CD4-positive, alpha-beta T cell treated with Interleukin-2 at 100 ng/mL for 4 hours (primary cell): ENCODE measurements at regions not wholly inside any gene's neighbourhood (a gene's known extent, or its start where the extent isn't known, plus 50 kb on each side); places are given as distances from the start of the nearest gene placed in this dataset.
"Not testable (repeated sequence)": the region's sequence is repeated elsewhere in the genome, so short reads cannot be mapped to it uniquely, and the experiment has no call there.

Source experiments
- DNase-seq: peaks from one replicate; pipeline ENCODE4 v3.0.0-alpha.2; 2020; ENCODE audit warnings: low spot score

DNA sequence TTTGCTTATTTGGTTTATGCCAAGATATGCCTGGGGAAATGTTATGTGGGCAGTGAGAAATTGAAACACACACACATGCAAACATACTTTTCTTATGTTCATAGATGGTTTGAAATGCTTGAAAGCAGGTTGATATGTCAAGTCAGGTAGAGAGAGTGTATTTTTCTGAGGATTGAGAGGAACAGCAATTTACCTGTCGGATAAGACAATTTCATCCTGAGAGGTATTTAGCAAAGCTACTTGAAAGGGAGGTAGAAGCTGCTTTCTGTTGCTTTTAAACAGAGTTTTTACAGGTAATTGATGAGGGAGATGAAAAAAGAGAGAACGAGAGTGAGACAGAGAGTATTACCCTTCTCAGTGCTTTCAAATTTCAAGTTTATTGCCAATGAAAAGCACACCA lies 854.3 kb downstream of the CDH8 start:
- DNase-seq: no peak

DNA sequence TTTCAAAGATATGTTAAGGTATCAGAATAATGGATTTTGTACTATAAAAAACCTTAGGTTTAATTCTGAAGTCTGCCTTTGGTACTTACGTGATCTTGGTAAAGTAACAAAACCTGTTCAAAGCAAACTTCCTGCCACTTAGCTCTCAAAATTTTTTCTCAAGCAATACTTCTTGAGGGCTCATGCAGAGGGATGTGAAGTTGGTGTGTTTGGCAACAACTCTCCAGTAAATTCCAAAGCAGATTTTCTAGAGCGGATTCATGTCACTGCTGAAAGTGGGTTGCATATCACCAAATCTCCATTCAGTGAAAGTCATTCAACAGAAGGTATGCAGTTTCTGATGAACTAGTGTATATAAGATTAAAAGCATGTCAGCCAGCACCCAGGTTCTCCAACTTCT lies 856.7 kb downstream of the CDH8 start:
- no peak for DNase-seq

DNA sequence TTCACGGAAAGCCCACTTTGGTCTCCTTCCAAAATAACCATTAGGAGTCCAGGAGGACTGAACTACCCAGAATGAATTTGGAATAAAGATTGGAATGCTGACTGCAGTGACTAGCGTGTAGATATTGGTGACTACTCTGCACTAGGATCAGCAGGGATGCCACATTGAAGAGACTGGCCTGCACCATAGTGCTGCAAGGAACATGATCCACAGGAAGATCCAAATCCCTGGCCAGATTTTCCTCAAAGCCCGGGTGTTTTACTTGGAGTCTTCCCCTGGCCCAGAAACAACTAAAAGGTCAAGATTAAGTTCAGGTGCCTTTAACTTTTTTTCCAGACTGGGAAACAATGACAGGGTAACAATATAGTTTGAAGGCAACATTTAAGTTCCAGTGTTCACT lies 870.4 kb downstream of the CDH8 start:
- no peak for DNase-seq

DNA sequence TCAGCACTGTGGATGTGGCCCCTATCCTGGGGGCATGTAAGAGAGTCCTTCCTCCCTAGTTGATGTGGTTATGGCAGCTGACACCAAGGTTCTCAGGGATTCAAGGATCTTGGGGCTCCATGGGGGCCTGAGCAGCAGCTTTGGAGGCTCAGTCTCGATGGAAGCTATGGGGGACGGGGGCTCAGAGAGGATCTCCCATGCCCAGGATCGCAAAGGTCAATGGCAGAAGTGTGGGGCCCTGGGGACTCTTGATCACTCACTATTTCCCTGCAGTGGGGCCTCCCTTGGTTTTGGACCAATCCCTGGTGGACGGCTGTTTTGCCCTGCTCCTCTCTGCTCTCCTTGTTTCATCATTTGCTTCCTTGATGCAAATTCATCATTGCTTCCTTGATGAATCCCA lies 885.9 kb downstream of the CDH8 start:
- no peak for DNase-seq

DNA sequence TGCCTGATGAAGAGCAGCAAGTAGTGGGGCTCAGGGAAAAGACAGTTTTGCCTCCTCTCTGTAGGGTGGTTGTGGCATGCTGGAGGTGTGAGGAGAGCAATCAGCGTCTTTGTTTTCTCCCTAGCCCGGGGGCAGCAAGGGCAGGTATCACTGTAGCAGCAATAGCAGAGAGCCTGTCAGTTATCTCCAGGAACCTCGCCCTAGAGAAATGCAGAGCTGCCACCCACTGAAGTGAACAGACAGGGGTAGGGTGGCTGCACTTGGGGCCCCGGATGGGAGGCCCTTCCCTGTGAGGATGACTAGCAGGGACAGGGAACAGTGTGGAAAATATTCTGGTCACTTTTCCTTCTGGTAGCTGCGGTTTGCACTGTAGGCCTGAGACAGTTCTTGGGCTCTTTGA lies 886.5 kb downstream of the CDH8 start:
- no peak for DNase-seq

DNA sequence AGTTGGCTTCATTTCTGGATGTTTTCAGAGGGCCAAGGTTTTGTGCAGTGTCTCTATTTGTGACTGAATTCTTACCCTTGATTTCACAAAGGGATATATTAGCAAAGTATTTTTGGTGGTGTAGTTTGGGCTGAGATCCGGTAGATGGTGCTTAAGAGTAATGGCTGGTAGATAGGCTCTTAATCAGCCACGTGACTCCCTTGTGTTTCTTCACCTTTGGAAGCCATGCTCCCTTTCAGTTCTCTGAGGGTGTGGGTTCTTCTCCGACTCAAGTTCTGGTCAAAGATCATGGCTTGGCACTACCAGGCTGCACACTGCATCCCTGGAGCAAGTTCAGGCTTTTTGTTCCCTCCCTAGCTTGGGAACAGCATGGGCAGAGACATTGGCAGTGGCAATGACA lies 887.3 kb downstream of the CDH8 start:
- no peak for DNase-seq

DNA sequence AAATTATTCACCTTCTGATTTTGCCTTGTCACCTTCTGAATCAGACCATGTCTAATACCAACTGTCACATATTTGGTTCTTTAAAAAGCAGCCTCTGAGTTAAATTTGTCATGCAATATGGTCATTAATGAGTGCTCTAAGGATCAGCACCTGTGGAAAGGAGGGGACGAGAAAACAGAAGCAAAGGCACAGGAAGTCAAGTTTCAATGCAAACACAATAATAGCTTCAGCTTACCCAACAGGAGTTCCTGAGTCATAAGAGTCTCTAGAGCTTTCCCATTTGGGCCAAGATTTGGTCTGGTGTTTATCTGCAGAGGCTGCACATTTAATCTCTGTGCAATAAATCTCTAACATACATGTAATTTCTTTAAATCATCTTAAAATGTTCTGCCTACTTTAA lies 889.8 kb downstream of the CDH8 start:
- DNase-seq: no peak

DNA sequence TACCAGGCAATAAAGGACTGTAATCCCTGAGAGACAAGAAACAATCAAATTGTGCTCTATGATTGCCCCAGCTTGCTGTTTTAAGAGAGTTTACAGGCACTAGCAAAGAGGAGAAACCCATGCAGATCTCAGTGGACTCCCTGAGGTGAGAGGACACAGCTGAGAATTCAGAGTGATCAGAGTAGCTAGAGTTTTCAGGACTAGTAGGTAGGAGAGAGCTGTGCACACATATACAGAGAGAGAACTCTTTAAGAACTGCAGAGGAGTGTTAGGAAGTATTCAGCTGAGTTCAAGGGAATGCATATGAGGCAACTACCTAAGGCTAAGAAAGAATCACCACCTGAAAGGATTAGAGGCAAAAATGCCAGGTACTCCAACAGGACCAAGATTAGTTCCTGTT lies 904.8 kb downstream of the CDH8 start:
- no peak for DNase-seq

DNA sequence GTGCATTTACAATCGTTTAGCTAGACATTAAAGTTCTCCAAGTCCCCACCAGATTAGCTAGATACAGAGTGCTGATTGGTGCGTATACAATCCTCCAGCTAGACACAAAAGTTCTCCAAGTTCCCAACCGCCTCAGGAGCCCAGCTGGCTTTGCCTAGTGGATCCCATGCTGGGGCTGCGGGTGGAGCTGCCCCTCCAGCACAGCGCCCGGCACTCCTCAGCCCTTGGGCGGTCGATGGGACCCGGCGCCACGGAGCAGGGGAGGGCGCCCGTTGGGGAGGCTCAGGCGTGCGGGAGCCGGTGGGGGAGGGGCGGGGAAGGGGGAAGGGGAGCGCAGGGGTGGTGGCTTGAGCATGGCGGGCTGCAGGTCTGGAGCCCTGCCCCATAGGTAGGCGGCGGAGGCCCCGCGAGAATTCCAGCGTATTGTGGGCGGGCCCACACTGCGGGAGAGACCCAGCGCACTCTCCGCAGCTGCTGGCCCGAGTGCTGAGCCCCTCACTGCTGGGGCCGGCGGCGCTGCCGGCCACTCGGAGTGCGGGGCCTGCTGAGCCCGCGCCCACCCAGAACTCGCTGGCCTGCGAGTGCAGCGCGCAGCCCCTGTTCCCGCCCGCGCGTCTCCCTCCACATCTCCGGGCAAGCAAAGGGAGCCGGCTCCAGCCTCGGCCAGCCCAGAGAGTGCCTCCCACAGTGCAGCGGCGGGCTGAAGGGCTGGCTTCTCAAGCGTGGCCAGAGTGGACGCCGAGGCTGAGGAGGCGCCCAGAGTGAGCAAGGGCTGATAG lies 907.5 kb downstream of the CDH8 start:
- DNase-seq: no peak

DNA sequence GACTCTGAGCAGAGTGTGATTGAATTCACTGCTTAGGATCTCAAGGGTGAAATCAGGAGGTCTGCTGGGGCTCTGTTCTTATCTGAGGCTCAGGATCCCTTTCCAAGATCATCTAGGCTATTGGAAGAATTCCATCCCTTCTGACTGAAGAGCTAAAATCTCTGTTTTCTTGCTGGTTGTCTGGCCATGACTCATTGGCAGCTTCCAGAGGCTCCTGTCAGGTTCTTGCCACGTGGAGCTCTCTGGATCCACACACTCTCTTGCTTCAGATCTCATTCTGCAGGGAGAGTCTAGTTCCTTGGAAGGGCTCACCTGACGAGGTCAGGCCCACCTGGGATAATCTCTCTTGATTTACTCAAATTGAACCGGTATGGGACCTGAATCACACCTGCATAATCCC lies 930.7 kb downstream of the CDH8 start:
- no peak for DNase-seq

DNA sequence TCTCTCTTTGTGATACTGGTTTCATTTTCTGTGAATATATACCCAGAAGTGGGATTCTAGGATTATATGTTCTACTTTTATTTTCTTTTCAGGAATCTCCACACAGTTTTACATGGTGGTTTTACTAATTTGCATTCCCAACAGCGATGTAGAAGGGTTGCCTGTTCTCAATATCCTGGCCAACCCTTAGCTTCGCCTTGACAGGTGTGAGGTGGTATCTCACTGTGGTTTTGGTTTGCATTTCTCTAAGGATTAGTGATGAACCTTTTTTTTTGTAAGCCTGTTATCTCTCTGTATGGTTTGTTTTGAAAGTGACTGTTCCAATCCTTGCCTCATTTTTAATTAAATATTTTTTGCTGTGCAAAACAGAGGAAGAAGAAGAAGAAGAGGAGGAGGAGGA lies 937.7 kb downstream of the CDH8 start:
- no peak for DNase-seq

DNA sequence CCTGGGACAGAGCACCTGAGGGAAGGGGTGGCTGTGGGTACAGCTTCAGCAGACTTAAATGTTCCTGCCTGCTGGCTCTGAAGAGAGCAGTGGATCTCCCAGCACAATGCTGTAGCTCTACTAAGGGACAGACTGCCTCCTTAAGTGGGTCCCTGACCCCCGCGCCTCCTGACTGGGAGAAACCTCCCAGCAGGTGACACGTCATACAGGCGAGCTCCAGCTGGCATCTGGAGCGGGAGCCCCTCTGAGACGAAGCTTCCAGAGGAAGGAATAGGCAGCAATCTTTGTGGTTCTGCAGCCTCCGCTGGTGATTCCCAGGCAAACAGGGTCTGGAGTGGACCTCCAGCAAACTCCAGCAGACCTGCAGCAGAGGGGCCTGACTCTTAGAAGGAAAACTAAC lies 944.9 kb downstream of the CDH8 start:
- DNase-seq: not testable (repeated sequence)

DNA sequence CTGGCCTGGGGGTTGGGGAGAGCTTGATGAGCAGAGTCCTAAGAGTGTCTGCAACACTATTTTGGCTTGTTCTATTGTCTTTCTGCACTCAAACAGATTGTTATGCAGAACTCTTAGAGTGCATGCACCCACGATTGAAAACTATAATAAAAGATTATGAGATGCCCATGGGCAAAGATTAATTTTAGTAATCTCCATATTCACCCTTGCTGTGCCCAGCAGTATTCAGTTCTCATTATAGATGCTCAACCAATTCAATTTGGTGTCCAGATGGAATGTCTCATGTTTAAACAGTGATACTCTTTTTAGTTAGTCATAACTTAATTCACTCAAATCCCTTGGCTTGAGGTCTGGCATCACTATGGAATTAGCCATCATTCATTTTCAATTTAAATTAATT lies 952.5 kb downstream of the CDH8 start:
- no peak for DNase-seq

DNA sequence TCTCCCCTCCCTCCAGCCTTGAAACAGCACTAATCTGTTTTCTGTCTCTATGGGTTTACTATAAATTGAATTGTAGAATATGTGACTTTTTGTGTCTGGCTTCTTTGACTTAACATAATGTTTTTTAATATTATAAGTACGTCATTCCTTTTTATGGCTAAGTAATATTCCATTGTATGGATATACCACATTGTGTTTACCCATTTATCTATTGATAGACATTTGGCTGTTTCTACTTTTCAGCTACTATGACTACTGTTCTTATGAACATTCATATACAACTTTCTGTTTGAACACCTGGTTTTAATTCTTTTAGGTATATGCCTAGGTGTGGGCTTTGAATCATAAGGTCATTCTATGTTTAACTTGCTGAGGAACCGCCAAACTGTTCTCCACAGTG lies 961.9 kb downstream of the CDH8 start:
- DNase-seq: no peak

DNA sequence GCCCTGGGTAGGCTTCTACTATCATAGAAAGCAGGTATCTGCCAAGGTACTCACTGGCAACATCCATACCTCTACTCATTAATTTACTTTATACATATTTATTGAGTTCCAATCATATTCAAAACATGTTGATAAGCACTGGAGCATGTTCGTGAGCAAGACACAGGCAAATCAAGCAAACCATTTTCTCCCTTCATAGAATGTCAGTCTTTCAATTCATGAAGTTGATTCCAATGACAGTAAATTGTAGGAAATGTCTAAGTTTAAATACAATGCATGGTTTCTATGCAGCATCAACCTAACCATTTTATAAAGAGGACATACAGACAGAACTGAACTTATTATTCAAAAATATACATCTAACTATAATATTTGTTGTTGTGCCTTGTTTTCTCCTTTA lies 978.6 kb downstream of the CDH8 start:
- no peak for DNase-seq

DNA sequence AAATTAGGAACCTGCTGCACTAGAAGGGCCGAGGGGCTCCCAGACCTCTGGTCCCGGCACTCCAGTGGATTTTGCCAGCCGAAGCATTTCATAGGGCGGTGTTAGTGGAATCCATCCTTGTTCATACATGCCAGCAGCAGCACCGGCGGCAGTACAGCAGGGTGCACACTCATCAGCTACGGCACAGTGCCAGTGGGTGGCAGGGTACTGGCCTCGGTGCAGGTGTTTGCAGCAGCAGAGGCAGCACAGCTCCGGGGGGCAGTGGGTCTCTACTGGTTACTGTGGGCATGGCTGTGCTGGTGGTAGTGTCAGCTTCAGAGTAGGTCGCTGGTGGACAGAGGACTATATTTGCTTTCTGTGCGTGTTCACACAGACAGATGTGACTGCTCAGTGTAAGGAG lies 985.7 kb downstream of the CDH8 start:
- DNase-seq: no peak

DNA sequence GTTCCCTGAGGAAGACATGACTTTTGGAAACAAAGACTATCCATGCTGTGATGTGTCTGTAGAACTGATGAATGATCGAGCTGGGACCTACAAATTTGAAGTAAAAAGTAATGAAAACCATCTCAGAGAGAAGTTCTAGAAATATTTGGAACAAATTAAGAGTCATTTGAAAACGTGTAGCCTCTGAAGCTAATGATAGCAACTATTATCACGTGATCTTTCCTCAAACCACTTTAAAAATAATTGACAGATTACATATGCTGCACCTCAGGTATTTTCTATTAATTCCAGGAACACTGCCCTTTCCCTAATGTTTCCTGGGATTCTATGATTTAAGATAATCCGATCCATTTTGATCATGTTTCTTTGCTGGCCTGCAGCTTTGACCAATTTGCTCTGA lies 990.3 kb downstream of the CDH8 start:
- DNase-seq: no peak

DNA sequence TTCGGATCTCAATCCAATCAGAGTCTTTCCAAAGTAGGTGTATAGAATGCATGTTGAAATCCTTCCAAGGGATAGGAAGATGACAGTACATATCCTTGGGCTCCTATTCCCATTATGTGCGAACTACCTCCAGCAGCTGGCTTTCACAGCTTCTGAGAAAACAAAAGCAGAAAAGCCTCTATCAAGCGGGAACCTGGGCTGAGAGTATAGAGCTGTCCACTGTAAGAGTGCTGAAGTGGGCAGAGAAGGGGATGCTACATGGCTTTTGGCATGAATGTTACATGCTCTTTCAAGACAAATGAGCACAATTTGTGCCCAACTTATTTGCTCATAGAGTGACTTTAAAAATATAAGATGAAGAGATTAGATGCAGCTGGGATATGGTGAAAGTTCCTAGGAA lies 993.5 kb downstream of the CDH8 start:
- DNase-seq: no peak

DNA sequence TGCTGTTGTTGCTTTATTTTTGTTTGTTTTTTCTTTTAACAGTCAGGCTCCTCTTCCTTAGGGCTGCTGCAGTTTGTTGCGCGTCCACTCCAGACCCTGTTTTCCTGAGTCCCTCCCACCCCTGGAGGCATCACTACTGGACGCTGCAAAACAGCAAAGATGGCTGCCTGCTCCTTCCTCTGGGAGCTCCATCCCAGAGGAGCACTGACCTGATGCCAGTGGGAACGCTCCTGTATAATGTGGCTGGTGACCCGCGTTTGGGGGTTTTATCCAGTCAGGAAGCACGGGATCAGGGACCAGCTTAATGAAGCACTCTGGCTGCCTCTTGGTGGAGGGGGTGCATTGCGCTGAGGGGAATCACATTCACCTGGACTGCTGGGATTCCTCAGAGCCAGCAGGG lies 1005.6 kb downstream of the CDH8 start:
- no peak for DNase-seq

DNA sequence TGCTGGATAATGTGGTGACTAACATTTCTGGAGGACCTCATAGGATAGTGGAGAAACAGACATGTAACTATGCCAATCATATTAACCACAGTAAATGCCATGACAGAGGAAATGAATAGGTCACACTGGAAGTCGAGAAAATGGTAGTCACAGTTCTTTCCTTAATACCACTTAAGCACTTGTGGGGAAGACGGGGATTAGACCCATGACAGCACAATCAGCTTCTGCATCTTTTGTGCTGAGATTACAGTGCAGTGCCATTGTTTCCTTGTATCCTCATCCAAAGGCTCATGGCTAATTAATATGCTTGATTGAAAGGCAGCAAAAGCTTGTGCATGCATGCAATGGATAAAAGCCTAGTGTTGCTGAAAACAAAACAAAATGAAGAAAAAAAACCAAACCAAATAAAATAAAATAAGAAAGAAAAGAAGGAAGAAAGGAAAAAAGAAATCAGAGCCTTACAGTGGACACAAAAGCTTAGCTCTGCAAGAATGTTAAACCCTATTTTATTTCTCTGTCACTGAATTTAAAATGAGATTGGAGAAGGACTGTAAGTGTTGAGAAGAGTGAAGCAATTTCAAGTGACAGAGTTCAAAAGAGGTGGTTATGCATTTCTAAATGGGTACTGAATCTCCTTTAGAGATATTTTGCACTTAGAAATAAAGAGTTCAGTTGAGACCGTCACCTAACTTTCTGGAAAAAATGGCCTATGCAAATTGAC lies 1011.9 kb downstream of the CDH8 start:
- no peak for DNase-seq

DNA sequence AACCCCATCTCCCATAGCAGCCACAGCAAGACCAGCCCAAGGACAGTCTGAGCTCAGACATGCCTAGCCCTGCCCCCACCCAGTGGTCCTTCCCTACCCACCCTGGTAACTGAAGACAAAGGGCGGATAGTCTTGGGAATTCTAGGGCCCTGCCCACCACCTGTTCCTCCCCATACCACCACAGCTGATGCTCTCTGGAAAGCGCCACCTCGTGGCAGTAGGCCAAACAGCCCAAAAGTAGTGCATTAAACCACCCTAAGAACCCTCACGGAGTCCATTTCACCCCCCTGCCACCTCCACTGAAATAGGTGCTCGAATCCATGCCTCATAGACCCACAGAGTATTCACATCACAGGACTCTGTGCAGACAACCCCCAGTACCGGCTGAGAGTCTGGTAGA lies 1021.4 kb downstream of the CDH8 start:
- DNase-seq: no peak

DNA sequence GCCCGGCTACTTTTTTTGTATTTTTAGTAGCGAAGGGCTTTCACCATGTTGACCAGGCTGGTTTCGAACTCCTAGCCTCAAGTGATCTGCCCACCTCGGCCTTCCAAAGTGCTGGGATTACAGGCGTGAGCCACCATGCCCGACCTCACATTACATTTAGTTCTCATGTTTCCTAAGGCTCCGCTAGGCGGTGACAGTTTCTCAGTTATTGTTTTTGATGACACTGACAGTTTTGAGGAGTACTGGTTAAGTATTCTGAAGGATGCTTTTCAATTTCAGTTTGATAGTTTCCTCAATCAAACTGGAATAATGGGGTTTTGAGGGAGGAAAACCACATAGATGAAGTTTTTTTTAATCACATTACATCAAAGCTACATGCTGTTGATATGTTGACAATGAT lies 1028.5 kb downstream of the CDH8 start:
- no peak for DNase-seq

DNA sequence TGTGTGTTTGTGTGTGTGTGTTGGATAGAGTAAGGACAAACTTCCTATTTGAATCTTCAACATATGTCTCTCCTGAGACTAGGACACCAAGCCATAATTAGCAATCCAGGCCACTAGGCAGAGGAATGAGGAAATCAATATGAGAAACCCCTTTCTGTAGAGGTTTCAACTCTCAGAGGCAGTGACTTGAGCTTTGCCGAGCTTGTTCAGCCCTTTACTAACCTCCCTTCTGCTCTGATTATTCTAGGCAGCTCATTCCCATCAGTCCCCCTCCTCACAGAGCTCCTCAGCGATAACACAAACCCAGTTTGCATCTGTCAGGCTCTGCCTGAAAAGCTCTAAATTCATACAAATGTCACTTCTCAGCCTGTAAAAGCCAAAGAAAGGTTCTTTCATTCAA lies 1030.3 kb downstream of the CDH8 start:
- DNase-seq: no peak
